Loucy (cell line): ENCODE measurements at regions not wholly inside any gene's neighbourhood (a gene's known extent, or its start where the extent isn't known, plus 50 kb on each side); places are given as distances from the start of the nearest gene placed in this dataset.

Source experiments
- H2AFZ ChIP-seq: fragments of 200-600 bp; sonication (generic); 2 replicates; pipeline ENCODE4 v1.6.0; 2016; ENCODE audit warnings: antibody characterized with exemption, mild to moderate bottlenecking, low read length, moderate library complexity
- H3F3A ChIP-seq: fragments of 200-600 bp; 2 replicates; pipeline ENCODE4 v1.6.0; 2016; ENCODE audit warnings: antibody characterized with exemption, low read depth, mild to moderate bottlenecking
- H3K27me3 ChIP-seq: fragments of 200-600 bp; sonication (generic); 2 replicates; pipeline ENCODE4 v1.6.1; 2014; ENCODE audit warnings: low read length, mild to moderate bottlenecking; ENCODE audit not compliant: insufficient read depth, poor library complexity, severe bottlenecking
- H3K36me3 ChIP-seq: fragments of 200-600 bp; sonication (generic); 2 replicates; pipeline ENCODE4 v1.6.1; 2016; ENCODE audit warnings: low read length; ENCODE audit not compliant: insufficient read depth
- H3K4me1 ChIP-seq: fragments of 200-600 bp; sonication (generic); 2 replicates; pipeline ENCODE4 v1.5.1; 2014; ENCODE audit warnings: low read length, mild to moderate bottlenecking; ENCODE audit not compliant: insufficient read depth, poor library complexity, severe bottlenecking
- H3K4me2 ChIP-seq: fragments of 200-600 bp; sonication (generic); 2 replicates; pipeline ENCODE4 v1.6.0; 2014; ENCODE audit warnings: antibody characterized with exemption, low read length, low read depth, mild to moderate bottlenecking; ENCODE audit not compliant: poor library complexity, severe bottlenecking
- H3K4me3 ChIP-seq: fragments of 200-600 bp; sonication (generic); 2 replicates; pipeline ENCODE4 v1.5.1; 2014; ENCODE audit warnings: low read length, mild to moderate bottlenecking, mixed read lengths; ENCODE audit not compliant: poor library complexity, severe bottlenecking
- H3K79me2 ChIP-seq: fragments of 200-600 bp; sonication (generic); 2 replicates; pipeline ENCODE4 v1.6.1; 2014; ENCODE audit warnings: low read length; ENCODE audit not compliant: insufficient read depth
- H3K9ac ChIP-seq: fragments of 200-600 bp; sonication (generic); 2 replicates; pipeline ENCODE4 v1.6.0; 2014; ENCODE audit warnings: mild to moderate bottlenecking, low read depth, low read length, moderate library complexity; ENCODE audit not compliant: poor library complexity, severe bottlenecking
- H3K9me2 ChIP-seq: fragments of 200-600 bp; sonication (generic); replicated peaks from 2 replicates; pipeline ENCODE4 v1.6.1; 2016; ENCODE audit warnings: low read depth, low read length, mixed read lengths
- H3K9me3 ChIP-seq: fragments of 200-600 bp; sonication (generic); 2 replicates; pipeline ENCODE4 v1.6.1; 2014; ENCODE audit warnings: mild to moderate bottlenecking, antibody characterized with exemption, low read length, low read depth; ENCODE audit not compliant: insufficient read depth
- H4K20me1 ChIP-seq: fragments of 200-600 bp; sonication (generic); 2 replicates; pipeline ENCODE4 v1.6.0; 2014; ENCODE audit warnings: antibody characterized with exemption, low read length, mild to moderate bottlenecking; ENCODE audit not compliant: insufficient read depth, poor library complexity, severe bottlenecking
- EZH2phosphoT487 ChIP-seq: fragments of 200-600 bp; IDR thresholded peaks from 2 replicates; pipeline ENCODE4 v1.6.1; 2018; ENCODE audit warnings: antibody characterized with exemption, mild to moderate bottlenecking, moderate library complexity, borderline replicate concordance
- TF ChIP-seq, protein P1 (sequence below): fragments of 200-600 bp; sonication (generic); conservative IDR thresholded peaks from 2 replicates; pipeline ENCODE4 v1.5.1; 2014; ENCODE audit warnings: mild to moderate bottlenecking, antibody characterized with exemption, low read length

DNA sequence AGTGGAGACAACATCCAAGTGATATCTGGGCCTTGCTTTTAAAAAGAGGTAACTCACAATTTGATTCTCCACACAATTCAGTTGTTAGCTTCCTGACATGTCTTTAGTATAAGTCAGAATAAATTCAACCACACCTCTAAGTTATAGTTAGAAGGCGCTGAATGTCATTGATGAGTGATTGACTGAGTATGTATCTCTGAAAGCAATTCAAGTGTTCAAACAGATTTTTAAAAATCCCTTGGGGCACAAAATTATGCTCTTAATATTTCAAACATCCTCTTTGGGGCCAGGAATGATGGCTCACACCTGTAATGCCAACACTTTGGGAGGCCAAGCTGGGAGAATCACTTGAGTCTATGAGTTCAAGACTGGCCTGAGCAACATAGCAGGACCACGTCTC, 137.0 kb upstream of the PRR20A start:
- Histone ChIP-seq H3K9ac (no peak overlapping the region), H3K27me3 (no peaks in the 10 kb centered on the region), H3K4me2 (no peak overlapping the region), H3K4me1 (no peaks in the 10 kb centered on the region), H3K4me3 (no peak overlapping the region), H3K36me3 (no peaks in the 10 kb centered on the region), H3K9me2 (no peaks in the 10 kb centered on the region), H3K9me3 (no peaks in the 10 kb centered on the region), H2AFZ (no peak overlapping the region), H3F3A (no peaks in the 10 kb centered on the region), H3K79me2 (no peaks in the 10 kb centered on the region), H4K20me1 (no peaks in the 10 kb centered on the region)
- no peak for TF ChIP-seq EZH2phosphoT487
- TF ChIP-seq, protein P1, sequence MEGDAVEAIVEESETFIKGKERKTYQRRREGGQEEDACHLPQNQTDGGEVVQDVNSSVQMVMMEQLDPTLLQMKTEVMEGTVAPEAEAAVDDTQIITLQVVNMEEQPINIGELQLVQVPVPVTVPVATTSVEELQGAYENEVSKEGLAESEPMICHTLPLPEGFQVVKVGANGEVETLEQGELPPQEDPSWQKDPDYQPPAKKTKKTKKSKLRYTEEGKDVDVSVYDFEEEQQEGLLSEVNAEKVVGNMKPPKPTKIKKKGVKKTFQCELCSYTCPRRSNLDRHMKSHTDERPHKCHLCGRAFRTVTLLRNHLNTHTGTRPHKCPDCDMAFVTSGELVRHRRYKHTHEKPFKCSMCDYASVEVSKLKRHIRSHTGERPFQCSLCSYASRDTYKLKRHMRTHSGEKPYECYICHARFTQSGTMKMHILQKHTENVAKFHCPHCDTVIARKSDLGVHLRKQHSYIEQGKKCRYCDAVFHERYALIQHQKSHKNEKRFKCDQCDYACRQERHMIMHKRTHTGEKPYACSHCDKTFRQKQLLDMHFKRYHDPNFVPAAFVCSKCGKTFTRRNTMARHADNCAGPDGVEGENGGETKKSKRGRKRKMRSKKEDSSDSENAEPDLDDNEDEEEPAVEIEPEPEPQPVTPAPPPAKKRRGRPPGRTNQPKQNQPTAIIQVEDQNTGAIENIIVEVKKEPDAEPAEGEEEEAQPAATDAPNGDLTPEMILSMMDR, result no peak

DNA sequence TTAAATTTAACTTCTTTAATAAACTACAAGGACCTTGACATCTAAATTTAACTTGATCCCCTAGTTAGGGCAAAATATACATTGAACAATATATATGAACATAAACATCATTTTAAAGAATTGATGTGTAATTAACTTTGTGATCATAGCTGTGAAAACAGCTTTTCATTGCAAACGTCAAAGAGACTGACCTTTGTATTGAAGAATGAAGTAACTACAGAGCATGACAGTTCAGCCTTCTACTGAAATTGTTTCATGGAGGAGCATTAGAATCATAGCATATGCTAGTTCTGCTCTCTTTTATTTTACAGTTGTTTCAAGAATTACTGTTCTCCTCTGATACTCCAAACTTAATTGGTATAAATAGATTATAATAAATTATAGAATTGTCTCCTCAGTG, 123.4 kb upstream of the PRR20A start:
- TF ChIP-seq EZH2phosphoT487, result no peak
- TF ChIP-seq, protein P1, result no peak

DNA sequence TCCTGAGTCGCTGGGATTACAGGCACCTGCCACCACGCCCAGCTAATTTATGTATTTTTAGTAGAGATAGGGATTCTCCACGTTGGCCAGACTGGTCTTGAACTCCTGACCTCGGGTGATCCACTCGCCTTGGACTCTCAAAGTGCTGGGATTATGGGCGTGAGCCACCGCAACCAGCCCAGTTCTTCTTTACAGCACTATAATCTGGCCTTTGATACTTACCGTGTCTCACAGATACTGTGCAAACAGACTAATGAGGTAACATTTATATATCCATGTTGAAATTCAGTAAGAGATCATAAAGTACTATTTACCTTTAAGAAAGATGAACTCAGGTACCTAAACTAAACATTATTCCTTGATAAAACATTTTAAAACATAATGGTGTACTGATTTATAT, 121.8 kb upstream of the PRR20A start:
- no peak overlapping the region for H3K9ac ChIP-seq
- H3F3A ChIP-seq, result no peaks in the 10 kb centered on the region
- no peak overlapping the region for H3K4me2 ChIP-seq
- TF ChIP-seq EZH2phosphoT487, result no peak
- TF ChIP-seq, protein P1, result no peak
- no peaks in the 10 kb centered on the region; the same call in 1 of the 2 replicates for H3K9me3 ChIP-seq
- no peaks in the 10 kb centered on the region for H3K36me3 ChIP-seq
- H3K79me2 ChIP-seq, result no peaks in the 10 kb centered on the region
- H2AFZ ChIP-seq, result no peak overlapping the region
- no peaks in the 10 kb centered on the region for H3K9me2 ChIP-seq
- H3K27me3 ChIP-seq, result no peaks in the 10 kb centered on the region
- no peaks in the 10 kb centered on the region for H4K20me1 ChIP-seq
- H3K4me3 ChIP-seq, result no peak overlapping the region
- H3K4me1 ChIP-seq, result no peaks in the 10 kb centered on the region

More for the DNA sequence above, 123.4 kb upstream of the PRR20A start:
- H3K9me3 ChIP-seq, result no peaks in the 10 kb centered on the region; the same call in 1 of the 2 replicates
- H3K4me1 ChIP-seq, result no peaks in the 10 kb centered on the region
- no peaks in the 10 kb centered on the region for H3K79me2 ChIP-seq
- no peaks in the 10 kb centered on the region for H3K9me2 ChIP-seq
- H4K20me1 ChIP-seq, result no peaks in the 10 kb centered on the region
- no peak overlapping the region for H2AFZ ChIP-seq
- no peak overlapping the region for H3K9ac ChIP-seq
- no peaks in the 10 kb centered on the region for H3K36me3 ChIP-seq
- H3F3A ChIP-seq, result no peaks in the 10 kb centered on the region
- H3K27me3 ChIP-seq, result no peaks in the 10 kb centered on the region
- H3K4me2 ChIP-seq, result no peak overlapping the region
- H3K4me3 ChIP-seq, result no peak overlapping the region
